IMR-90 (cell line): ENCODE measurements at regions not wholly inside any gene's neighbourhood (a gene's known extent, or its start where the extent isn't known, plus 50 kb on each side); places are given as distances from the start of the nearest gene placed in this dataset.

Experiments used
- ATAC-seq: fragments of 200-7000 bp; cut with Tn5 transposase; 2 replicates; pipeline ENCODE4 v1.9.1; 2020; ENCODE audit warnings: low read depth, mild to moderate bottlenecking, moderate library complexity
- BruUV-seq: library from RNA; stranded (reverse); fragments of 400-500 nt; replicated peaks from 2 replicates; lab custom pipeline; 2021; lab: Mats Ljungman, UMichigan
- CTCF ChIA-PET: fragments of 300-600 bp; formaldehyde crosslinking; extraction: SDS; loops from one replicate; lab custom pipeline; 2021; ENCODE audit warnings: antibody characterized with exemption; lab: Yijun Ruan, JAX
- POLR2A ChIA-PET: fragments of 300-600 bp; sonication (Branson Sonifier 250); formaldehyde crosslinking; loops from one replicate; lab custom pipeline; 2022; ENCODE audit warnings: antibody characterized with exemption; ENCODE audit not compliant: unreplicated experiment; lab: Charles Lee
- DNase-seq: peaks from one replicate; pipeline ENCODE4 v3.0.0; 2013
- H2AFZ ChIP-seq: replicated peaks from 2 replicates; pipeline ENCODE3; 2013; ENCODE audit warnings: low read length, mild to moderate bottlenecking; ENCODE audit not compliant: poor library complexity
- H2AK5ac ChIP-seq: 2 replicates; pipeline ENCODE4 v1.6.1; 2013; ENCODE audit warnings: low read depth, low read length, inconsistent platforms
- H2AK9ac ChIP-seq: replicated peaks from 2 replicates; pipeline ENCODE3; 2013; ENCODE audit warnings: mild to moderate bottlenecking, low read depth, low read length, moderate library complexity; ENCODE audit not compliant: poor library complexity
- H2BK120ac ChIP-seq: 2 replicates; pipeline ENCODE4 v1.6.1; 2013; ENCODE audit warnings: low read depth, low read length, inconsistent platforms
- H2BK15ac ChIP-seq: 3 replicates; pipeline ENCODE4 v1.6.1; 2013; ENCODE audit warnings: low read depth, low read length, inconsistent platforms
- H2BK20ac ChIP-seq: 2 replicates; pipeline ENCODE4 v1.6.1; 2013; ENCODE audit warnings: low read depth, mild to moderate bottlenecking, inconsistent platforms, low read length, moderate library complexity
- H2BK5ac ChIP-seq: 2 replicates; pipeline ENCODE4 v1.6.1; 2013; ENCODE audit warnings: mild to moderate bottlenecking, low read depth, low read length, inconsistent platforms; ENCODE audit not compliant: poor library complexity, severe bottlenecking
- H3K14ac ChIP-seq: replicated peaks from 2 replicates; pipeline ENCODE4 v1.6.1; 2013; ENCODE audit warnings: low read depth, low read length, inconsistent platforms
- H3K18ac ChIP-seq: 2 replicates; pipeline ENCODE4 v1.6.1; 2013; ENCODE audit warnings: low read depth, low read length, control low read depth
- H3K23ac ChIP-seq: 2 replicates; pipeline ENCODE4 v1.6.1; 2013; ENCODE audit warnings: low read depth, low read length, inconsistent platforms
- H3K27ac ChIP-seq: 2 replicates; pipeline ENCODE4 v1.5.1; 2013; ENCODE audit warnings: mild to moderate bottlenecking, control low read depth, low read length; ENCODE audit not compliant: insufficient read depth
- H3K27me3 ChIP-seq: 2 replicates; pipeline ENCODE4 v1.6.1; 2013; ENCODE audit warnings: low read length; ENCODE audit not compliant: control insufficient read depth, insufficient read depth
- H3K36me3 ChIP-seq: 2 replicates; pipeline ENCODE4 v1.6.1; 2013; ENCODE audit warnings: low read length, mixed read lengths; ENCODE audit not compliant: control insufficient read depth, insufficient read depth
- H3K4ac ChIP-seq: 2 replicates; pipeline ENCODE4 v1.6.1; 2013; ENCODE audit warnings: low read depth, low read length, inconsistent platforms
- H3K4me1 ChIP-seq: 2 replicates; pipeline ENCODE4 v1.6.1; 2013; ENCODE audit warnings: low read length, mixed read lengths; ENCODE audit not compliant: control insufficient read depth, insufficient read depth
- H3K4me2 ChIP-seq: 2 replicates; pipeline ENCODE4 v1.6.1; 2013; ENCODE audit warnings: low read depth, mild to moderate bottlenecking, control low read depth, low read length, moderate library complexity
- H3K4me3 ChIP-seq: 2 replicates; pipeline ENCODE4 v1.5.1; 2013; ENCODE audit warnings: low read depth, mild to moderate bottlenecking, control low read depth, low read length, moderate library complexity; ENCODE audit not compliant: insufficient read depth
- H3K56ac ChIP-seq: 2 replicates; pipeline ENCODE4 v1.6.1; 2013; ENCODE audit warnings: low read length, inconsistent platforms; ENCODE audit not compliant: insufficient read depth; ENCODE audit errors: extremely low read depth
- H3K79me1 ChIP-seq, 2 experiments: 2 replicates each; pipeline ENCODE4 v1.6.1; 2013; ENCODE audit warnings: low read length in 2 of 2, inconsistent platforms in 1 of 2, low read depth in 1 of 2
- H3K9ac ChIP-seq: 2 replicates; pipeline ENCODE4 v1.6.1; 2013; ENCODE audit warnings: low read depth, low read length, control low read depth
- H3K9me1 ChIP-seq: 2 replicates; pipeline ENCODE4 v1.6.1; 2013; ENCODE audit warnings: low read length, inconsistent platforms; ENCODE audit not compliant: insufficient read depth
- H3K9me3 ChIP-seq: 2 replicates; pipeline ENCODE4 v1.6.1; 2013; ENCODE audit warnings: low read length; ENCODE audit not compliant: control insufficient read depth, insufficient read depth
- H4K20me1 ChIP-seq: 2 replicates; pipeline ENCODE4 v1.6.1; 2013; ENCODE audit warnings: low read length, inconsistent platforms; ENCODE audit not compliant: insufficient read depth
- H4K5ac ChIP-seq: 2 replicates; pipeline ENCODE4 v1.6.1; 2013; ENCODE audit warnings: mild to moderate bottlenecking, low read depth, low read length, control low read depth
- H4K8ac ChIP-seq, 2 experiments: 2 replicates each; pipeline ENCODE4 v1.6.1; 2013; ENCODE audit warnings: low read depth in 2 of 2, low read length in 2 of 2, control low read depth in 1 of 2, inconsistent platforms in 1 of 2
- H4K91ac ChIP-seq: 2 replicates; pipeline ENCODE4 v1.6.1; 2013; ENCODE audit warnings: low read depth, low read length, inconsistent platforms; ENCODE audit not compliant: insufficient read depth
- BHLHE40 ChIP-seq: fragments of 150-350 bp; IDR thresholded peaks from 2 replicates; pipeline ENCODE4 v1.6.1; 2016; ENCODE audit warnings: mild to moderate bottlenecking, low read depth, low read length
- FOS ChIP-seq: fragments of 150-350 bp; IDR thresholded peaks from 2 replicates; pipeline ENCODE4 v1.6.1; 2016; ENCODE audit warnings: low read depth, low read length
- MAFK ChIP-seq: IDR thresholded peaks from 2 replicates; pipeline ENCODE4 v1.6.1; 2012; ENCODE audit warnings: low read depth, low read length, improper control_type of control experiment
- MAZ ChIP-seq: IDR thresholded peaks from 2 replicates; pipeline ENCODE4 v1.6.1; 2012; ENCODE audit warnings: low read depth, mild to moderate bottlenecking, low read length, improper control_type of control experiment, moderate library complexity, borderline replicate concordance
- POLR2A ChIP-seq: IDR thresholded peaks from 2 replicates; pipeline ENCODE4 v1.6.1; 2012; ENCODE audit warnings: mild to moderate bottlenecking, low read depth, low read length
- RAD21 ChIP-seq: IDR thresholded peaks from 2 replicates; pipeline ENCODE4 v1.6.1; 2012; ENCODE audit warnings: low read length, improper control_type of control experiment
- RCOR1 ChIP-seq: IDR thresholded peaks from 2 replicates; pipeline ENCODE4 v1.6.1; 2012; ENCODE audit warnings: mild to moderate bottlenecking, low read length, improper control_type of control experiment; ENCODE audit not compliant: insufficient replicate concordance
- WGBS, 2 experiments: methylation state at CpG; one replicate each; pipeline versions ENCODE4 v1.1.5 to v1.1.7; 2013; ENCODE audit warnings: missing lambda C conversion rate in 2 of 2; ENCODE audit not compliant: insufficient read length in 1 of 2; ENCODE audit errors: extremely low coverage in 2 of 2; 5-methylcytosine and 5-hydroxymethylcytosine counted together
- dilution Hi-C: fragments of 300-500 bp; cut with HindIII; formaldehyde crosslinking; loops from one replicate; pipeline ENCODE4 v1.14.3; 2018; ENCODE audit warnings: low sequenced_read_pairs; ENCODE audit not compliant: unreplicated experiment
- in situ Hi-C: fragments of 300-500 bp; cut with MboI; formaldehyde crosslinking; loops from 3 replicates; pipeline ENCODE4 v1.14.3; 2019; ENCODE audit warnings: low sequenced_read_pairs, inconsistent platforms, mixed read lengths
- intact Hi-C: fragments of 100-400 bp; cut with micrococcal nuclease; formaldehyde crosslinking; loops from 2 replicates; pipeline ENCODE4 v1.10.0; 2022

DNA sequence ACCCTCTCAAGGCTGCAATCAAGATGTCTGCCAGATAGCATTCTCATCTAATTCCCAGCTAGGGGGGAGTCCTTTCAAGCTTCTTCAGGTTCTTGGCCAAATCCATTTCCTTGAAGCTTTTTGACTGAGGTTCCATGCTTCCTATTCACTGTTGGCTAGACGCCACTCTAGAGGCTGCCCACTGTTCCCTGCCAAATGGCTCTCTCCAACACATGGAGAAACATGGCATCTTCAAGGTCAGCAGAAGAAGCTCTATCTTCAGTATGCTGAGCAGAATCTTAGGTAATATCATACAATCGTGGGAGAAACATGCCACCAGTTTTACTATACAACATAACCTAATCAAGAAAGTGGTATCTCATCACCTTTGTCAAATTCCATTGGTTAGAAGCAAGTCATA is 1985.1 kb upstream of the CELF4 start:
- Histone ChIP-seq H2BK120ac (no peak overlapping the region), H3K4me1 (no peaks in the 10 kb centered on the region), H3K36me3 (no peaks in the 10 kb centered on the region), H2AK5ac (no peak overlapping the region), H2BK15ac (no peak overlapping the region), H3K18ac (no peak overlapping the region), H3K27me3 (no peaks in the 10 kb centered on the region), H3K4ac (no peak overlapping the region), H3K79me1 (no peaks in the 10 kb centered on the region), H2BK20ac (no peak overlapping the region), H4K5ac (no peak overlapping the region), H3K4me2 (no peak overlapping the region), H2AFZ (no peak overlapping the region), H3K27ac (no peak overlapping the region), H4K91ac (no peak overlapping the region), H4K8ac (no peak overlapping the region), H3K9ac (no peak overlapping the region), H3K14ac (no peak overlapping the region), H3K23ac (no peak overlapping the region), H4K20me1 (no peaks in the 10 kb centered on the region), H2AK9ac (no peak overlapping the region), H3K9me3 (no peaks in the 10 kb centered on the region), H3K56ac (no peak overlapping the region), H3K4me3 (no peak overlapping the region), H3K9me1 (no peaks in the 10 kb centered on the region), H2BK5ac (no peak overlapping the region)
- in situ Hi-C loops (no loop called here), intact Hi-C loops (no loop called here), dilution Hi-C loops (no loop called here)
- no peak for ATAC-seq
- TF ChIP-seq RAD21: no peak
- no peak for TF ChIP-seq POLR2A
- no peak for TF ChIP-seq RCOR1
- no peak for TF ChIP-seq MAFK
- no peak for TF ChIP-seq MAZ
- no peak for TF ChIP-seq BHLHE40
- TF ChIP-seq FOS: no peak
- no peak for DNase-seq
- CTCF ChIA-PET: no interaction called here
- POLR2A ChIA-PET: no interaction called here
- no CpG with 5 or more reads among the region's 2 CpGs for WGBS, 2 experiments
- BruUV-seq: no TSS peak
